HEK293T (cell line): ENCODE measurements at regions not wholly inside any gene's neighbourhood (a gene's known extent, or its start where the extent isn't known, plus 50 kb on each side); places are given as distances from the start of the nearest gene placed in this dataset.

Experiments used
- BHLHE40 ChIP-seq: fragments of 450-650 bp; IDR thresholded peaks from 2 replicates; pipeline ENCODE4 v1.6.1; 2016; ENCODE audit warnings: mild to moderate bottlenecking, moderate library complexity, borderline replicate concordance
- CTBP1 ChIP-seq: fragments of 450-650 bp; IDR thresholded peaks from 2 replicates; pipeline ENCODE4 v1.6.1; 2016; ENCODE audit warnings: borderline replicate concordance
- ELF4 ChIP-seq: fragments of 450-650 bp; IDR thresholded peaks from 2 replicates; pipeline ENCODE4 v1.6.1; 2017; ENCODE audit warnings: antibody characterized with exemption
- FOXA1 ChIP-seq: fragments of 450-650 bp; IDR thresholded peaks from 2 replicates; pipeline ENCODE4 v1.6.1; 2016; ENCODE audit warnings: mild to moderate bottlenecking
- FOXK2 ChIP-seq: fragments of 450-650 bp; IDR thresholded peaks from 2 replicates; pipeline ENCODE4 v1.6.1; 2016; ENCODE audit warnings: mild to moderate bottlenecking
- FOXM1 ChIP-seq: fragments of 450-650 bp; IDR thresholded peaks from 2 replicates; pipeline ENCODE4 v1.6.1; 2017; ENCODE audit warnings: mild to moderate bottlenecking, borderline replicate concordance
- HDGF ChIP-seq: fragments of 450-650 bp; IDR thresholded peaks from 2 replicates; pipeline ENCODE4 v1.6.1; 2017; ENCODE audit warnings: antibody characterized with exemption, borderline replicate concordance
- SP1 ChIP-seq: fragments of 450-650 bp; IDR thresholded peaks from 2 replicates; pipeline ENCODE4 v1.6.1; 2017
- SUZ12 ChIP-seq: fragments of 450-650 bp; IDR thresholded peaks from 2 replicates; pipeline ENCODE4 v1.6.1; 2016; ENCODE audit warnings: mild to moderate bottlenecking
- ZNF384 ChIP-seq: fragments of 450-650 bp; IDR thresholded peaks from 2 replicates; pipeline ENCODE4 v1.6.1; 2016

- TF ChIP-seq SUZ12 (no peak), FOXK2 (no peak), ZNF384 (no peak), BHLHE40 (no peak), FOXA1 (no peak), CTBP1 (no peak), FOXM1 (no peak), SP1 (no peak), ELF4 (no peak), HDGF (no peak)
Measured at GRCh38 chr9:28051559-28052503, 478.6 kb upstream of the C9orf72 start.
